SU-DHL-6 (cell line): ENCODE measurements at regions not wholly inside any gene's neighbourhood (a gene's known extent, or its start where the extent isn't known, plus 50 kb on each side); places are given as distances from the start of the nearest gene placed in this dataset.

Source experiments
- H2AFZ ChIP-seq: fragments of 200-600 bp; sonication (generic); 2 replicates; pipeline ENCODE4 v1.6.1; 2014; ENCODE audit warnings: low read depth, mild to moderate bottlenecking, moderate library complexity, mixed read lengths, antibody characterized with exemption, low read length; ENCODE audit not compliant: severe bottlenecking
- H3F3A ChIP-seq: fragments of 200-600 bp; shearing (Covaris generic); 2 replicates; pipeline ENCODE4 v1.6.0; 2016; ENCODE audit warnings: antibody characterized with exemption, mild to moderate bottlenecking; ENCODE audit not compliant: insufficient read depth
- H3K27ac ChIP-seq: fragments of 200-600 bp; sonication (generic); 2 replicates; pipeline ENCODE4 v1.5.1; 2016; ENCODE audit warnings: low read depth, mild to moderate bottlenecking, low read length, moderate library complexity, mixed read lengths
- H3K27me3 ChIP-seq: fragments of 200-600 bp; sonication (generic), shearing (Covaris generic); 2 replicates; pipeline ENCODE4 v1.6.0; 2014; ENCODE audit warnings: mild to moderate bottlenecking, low read length
- H3K36me3 ChIP-seq: fragments of 200-600 bp; sonication (generic); 2 replicates; pipeline ENCODE4 v1.6.1; 2014; ENCODE audit warnings: mild to moderate bottlenecking, low read length, mixed read lengths
- H3K4me2 ChIP-seq: fragments of 300-600, 200-600 bp; shearing (Covaris generic), sonication (generic); 2 replicates; pipeline ENCODE4 v1.6.0; 2014; ENCODE audit warnings: low read length, low read depth, mild to moderate bottlenecking; ENCODE audit not compliant: poor library complexity, severe bottlenecking
- H3K4me3 ChIP-seq: fragments of 200-600 bp; sonication (generic); 2 replicates; pipeline ENCODE4 v1.5.1; 2014; ENCODE audit warnings: antibody characterized with exemption, low read length, mild to moderate bottlenecking, mixed read lengths; ENCODE audit not compliant: insufficient read depth, poor library complexity, severe bottlenecking
- H3K79me2 ChIP-seq: fragments of 200-600 bp; sonication (generic); 2 replicates; pipeline ENCODE4 v1.6.1; 2014; ENCODE audit warnings: mild to moderate bottlenecking, low read length, moderate library complexity; ENCODE audit not compliant: insufficient read depth
- H3K9ac ChIP-seq: fragments of 200-600 bp; sonication (generic); 2 replicates; pipeline ENCODE4 v1.7.0; 2014; ENCODE audit warnings: mild to moderate bottlenecking, low read length
- H3K9me2 ChIP-seq: fragments of 200-600 bp; sonication (generic); replicated peaks from 2 replicates; pipeline ENCODE4 v1.6.1; 2014; ENCODE audit warnings: low read length; ENCODE audit not compliant: insufficient read depth
- H3K9me3 ChIP-seq: fragments of 200-600 bp; sonication (generic); 2 replicates; pipeline ENCODE4 v1.6.1; 2014; ENCODE audit warnings: low read length, mixed read lengths; ENCODE audit not compliant: insufficient read depth
- H4K20me1 ChIP-seq: fragments of 200-600 bp; sonication (generic); 2 replicates; pipeline ENCODE4 v1.6.1; 2014; ENCODE audit warnings: low read depth, mild to moderate bottlenecking, antibody characterized with exemption, low read length, moderate library complexity, mixed read lengths
- EZH2phosphoT487 ChIP-seq: fragments of 200-600 bp; sonication (generic), shearing (Covaris generic); conservative IDR thresholded peaks from 2 replicates; pipeline ENCODE4 v1.6.1; 2018; ENCODE audit warnings: mild to moderate bottlenecking, antibody characterized with exemption, low read length, moderate library complexity, mixed read lengths
- TF ChIP-seq, protein P1 (sequence below): fragments of 200-600 bp; sonication (generic); IDR thresholded peaks from one replicate; pipeline ENCODE4 v1.5.1; 2017; ENCODE audit warnings: antibody characterized with exemption, mild to moderate bottlenecking, low read length, moderate library complexity; ENCODE audit not compliant: insufficient read depth, poor library complexity, severe bottlenecking

DNA sequence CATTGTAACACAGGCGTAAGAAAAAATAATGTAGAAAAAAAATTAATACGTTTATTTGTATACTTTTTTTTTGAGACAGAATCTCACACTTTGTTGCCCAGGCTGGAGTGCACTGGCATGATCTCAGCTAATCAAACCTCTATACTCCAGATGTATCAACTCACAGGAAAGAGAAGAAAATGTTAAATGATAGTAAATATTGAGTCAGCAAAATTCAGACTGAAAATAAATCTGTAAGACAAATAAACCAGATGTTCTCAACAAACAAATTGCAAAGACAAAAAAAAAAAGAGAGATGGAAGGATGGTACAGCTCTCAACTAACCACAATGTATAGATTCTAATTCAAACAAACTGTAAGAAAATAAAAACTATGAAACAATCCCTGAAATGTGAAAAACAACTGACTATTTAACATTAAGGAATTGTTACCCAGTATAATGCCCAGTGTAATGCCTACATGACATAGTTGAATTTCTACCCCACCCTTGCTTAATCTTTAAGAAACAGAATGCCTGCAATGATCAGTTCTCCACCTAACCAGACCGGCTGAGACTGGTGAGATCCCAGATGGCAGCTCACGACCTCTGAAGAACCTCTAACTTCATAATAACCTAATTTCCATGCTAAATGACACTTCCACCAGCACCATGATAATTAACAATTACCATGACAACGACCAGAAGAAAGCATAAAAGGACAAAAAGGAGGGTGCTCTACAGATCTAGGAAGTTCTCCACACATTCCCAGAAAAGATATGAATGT is 272.0 kb upstream of the GNAI1 start:
- Histone ChIP-seq H3K9me3 (no peaks in the 10 kb centered on the region), H3K36me3 (no peaks in the 10 kb centered on the region), H4K20me1 (no peaks in the 10 kb centered on the region), H3F3A (no peaks in the 10 kb centered on the region), H3K79me2 (no peaks in the 10 kb centered on the region), H3K27ac (no peak overlapping the region), H3K9me2 (no peaks in the 10 kb centered on the region), H3K4me2 (no peak overlapping the region), H2AFZ (no peak overlapping the region), H3K9ac (no peak overlapping the region), H3K27me3 (no peaks in the 10 kb centered on the region), H3K4me3 (no peak overlapping the region)
- TF ChIP-seq, protein P1, sequence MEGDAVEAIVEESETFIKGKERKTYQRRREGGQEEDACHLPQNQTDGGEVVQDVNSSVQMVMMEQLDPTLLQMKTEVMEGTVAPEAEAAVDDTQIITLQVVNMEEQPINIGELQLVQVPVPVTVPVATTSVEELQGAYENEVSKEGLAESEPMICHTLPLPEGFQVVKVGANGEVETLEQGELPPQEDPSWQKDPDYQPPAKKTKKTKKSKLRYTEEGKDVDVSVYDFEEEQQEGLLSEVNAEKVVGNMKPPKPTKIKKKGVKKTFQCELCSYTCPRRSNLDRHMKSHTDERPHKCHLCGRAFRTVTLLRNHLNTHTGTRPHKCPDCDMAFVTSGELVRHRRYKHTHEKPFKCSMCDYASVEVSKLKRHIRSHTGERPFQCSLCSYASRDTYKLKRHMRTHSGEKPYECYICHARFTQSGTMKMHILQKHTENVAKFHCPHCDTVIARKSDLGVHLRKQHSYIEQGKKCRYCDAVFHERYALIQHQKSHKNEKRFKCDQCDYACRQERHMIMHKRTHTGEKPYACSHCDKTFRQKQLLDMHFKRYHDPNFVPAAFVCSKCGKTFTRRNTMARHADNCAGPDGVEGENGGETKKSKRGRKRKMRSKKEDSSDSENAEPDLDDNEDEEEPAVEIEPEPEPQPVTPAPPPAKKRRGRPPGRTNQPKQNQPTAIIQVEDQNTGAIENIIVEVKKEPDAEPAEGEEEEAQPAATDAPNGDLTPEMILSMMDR, result no peak
- no peak for TF ChIP-seq EZH2phosphoT487

GRCh38 chr7:79855172-79855571 is 279.5 kb upstream of the GNAI1 start:
- H3K9me3 ChIP-seq, result no peaks in the 10 kb centered on the region
- no peaks in the 10 kb centered on the region for H4K20me1 ChIP-seq
- no peak overlapping the region for H3K4me2 ChIP-seq
- no peaks in the 10 kb centered on the region for H3K27me3 ChIP-seq
- H3K27ac ChIP-seq, result no peak overlapping the region
- no peaks in the 10 kb centered on the region for H3K9me2 ChIP-seq
- H3K36me3 ChIP-seq, result no peaks in the 10 kb centered on the region
- H3F3A ChIP-seq, result no peaks in the 10 kb centered on the region
- TF ChIP-seq, protein P1, result no peak
- no peak for TF ChIP-seq EZH2phosphoT487
- H3K4me3 ChIP-seq, result no peak overlapping the region
- no peak overlapping the region for H2AFZ ChIP-seq
- H3K79me2 ChIP-seq, result no peaks in the 10 kb centered on the region
- no peak overlapping the region for H3K9ac ChIP-seq

DNA sequence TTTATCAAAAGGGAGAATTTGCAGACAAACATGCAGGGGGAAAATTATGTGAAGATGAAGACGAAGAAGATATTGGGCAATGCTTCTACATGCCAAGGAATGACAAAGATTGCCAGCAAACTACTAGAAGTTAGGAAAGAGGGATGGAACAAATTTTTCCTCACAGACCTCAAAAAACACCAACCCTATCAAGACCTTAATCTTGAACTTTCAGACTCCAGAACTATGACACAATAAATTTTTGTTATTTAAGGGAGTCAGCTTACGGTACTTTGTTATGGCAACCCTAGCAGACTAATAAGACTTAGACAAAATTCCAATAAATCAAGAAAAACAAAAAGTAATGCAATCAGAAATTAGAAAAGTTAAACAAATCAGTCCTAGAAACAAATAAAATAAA is 280.0 kb upstream of the GNAI1 start:
- H3K9me3 ChIP-seq, result no peaks in the 10 kb centered on the region
- H3K36me3 ChIP-seq, result no peaks in the 10 kb centered on the region
- H3K4me3 ChIP-seq, result no peak overlapping the region
- no peak overlapping the region for H2AFZ ChIP-seq
- H3K27me3 ChIP-seq, result no peaks in the 10 kb centered on the region
- no peak for TF ChIP-seq EZH2phosphoT487
- no peak overlapping the region for H3K4me2 ChIP-seq
- no peaks in the 10 kb centered on the region for H3K9me2 ChIP-seq
- H3K27ac ChIP-seq, result no peak overlapping the region
- H4K20me1 ChIP-seq, result no peaks in the 10 kb centered on the region
- H3K79me2 ChIP-seq, result no peaks in the 10 kb centered on the region
- no peak overlapping the region for H3K9ac ChIP-seq
- no peaks in the 10 kb centered on the region for H3F3A ChIP-seq

DNA sequence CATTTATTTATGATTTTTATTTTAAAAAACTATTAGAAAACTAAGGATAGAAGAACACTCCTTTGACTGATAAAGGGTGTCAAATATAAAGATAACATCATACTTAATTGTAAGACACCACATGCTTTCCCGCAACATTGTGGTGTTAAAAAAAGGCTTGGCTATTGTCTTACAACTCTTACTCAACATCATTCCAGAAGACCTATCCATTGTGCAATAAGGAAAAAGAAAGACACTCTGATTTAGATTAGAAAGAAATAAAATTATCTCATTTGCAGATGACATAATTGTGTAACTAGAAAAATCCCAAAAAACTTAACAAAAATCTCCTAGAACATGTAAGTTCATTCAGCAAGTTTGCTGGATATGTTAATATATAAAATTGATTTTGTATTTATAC is 296.7 kb upstream of the GNAI1 start:
- no peaks in the 10 kb centered on the region for H3F3A ChIP-seq

More for the DNA sequence above, 296.7 kb upstream of the GNAI1 start:
- H3K9me2 ChIP-seq, result no peaks in the 10 kb centered on the region
- H3K27me3 ChIP-seq, result no peaks in the 10 kb centered on the region
- TF ChIP-seq, protein P1, result no peak
- TF ChIP-seq EZH2phosphoT487, result no peak
- H3K36me3 ChIP-seq, result no peaks in the 10 kb centered on the region
- no peak overlapping the region for H3K27ac ChIP-seq
- H3K9me3 ChIP-seq, result no peaks in the 10 kb centered on the region
- H3K9ac ChIP-seq, result no peak overlapping the region
- no peaks in the 10 kb centered on the region for H4K20me1 ChIP-seq
- H3K4me3 ChIP-seq, result no peak overlapping the region
- no peak overlapping the region for H2AFZ ChIP-seq
- H3K79me2 ChIP-seq, result no peaks in the 10 kb centered on the region
- H3K4me2 ChIP-seq, result no peak overlapping the region
